Stimulated activated CD8-positive, alpha-beta memory T cell treated with anti-CD3 and anti-CD28 coated beads, Interleukin-12 subunit alpha, Interleukin-12 subunit beta, amount 100 ng/mL, for 4 hours (primary cell): ENCODE measurements at regions not wholly inside any gene's neighbourhood (a gene's known extent, or its start where the extent isn't known, plus 50 kb on each side); places are given as distances from the start of the nearest gene placed in this dataset.
"Not testable (repeated sequence)": the region's sequence is repeated elsewhere in the genome, so short reads cannot be mapped to it uniquely, and the experiment has no call there.

Experiments
- DNase-seq: peaks from one replicate; pipeline ENCODE4 v3.0.0-alpha.2; 2020; ENCODE audit warnings: low read depth

DNA sequence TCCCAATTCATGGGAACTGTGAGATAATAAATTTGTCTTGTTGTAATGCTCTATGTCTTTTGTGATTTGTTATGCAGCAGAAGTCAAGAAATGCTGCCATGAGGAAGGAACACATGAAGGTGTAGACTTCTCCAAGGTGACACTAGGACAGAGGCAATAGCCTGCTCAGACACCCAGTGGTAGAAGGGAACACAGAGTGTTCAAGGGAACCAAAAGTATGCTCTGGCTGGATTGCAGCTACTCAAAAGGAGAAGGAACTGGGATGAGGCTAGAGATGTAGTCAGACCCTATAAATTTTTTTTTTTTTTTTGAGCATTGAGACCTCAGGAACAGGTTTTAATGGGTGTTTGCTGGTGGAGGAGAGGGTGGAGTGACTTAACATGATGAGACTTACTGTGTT is 232.5 kb downstream of the PARP8 start:
- DNase-seq, result no peak

GRCh38 chr5:50900952-50901510 is 234.6 kb downstream of the PARP8 start:
- no peak for DNase-seq

DNA sequence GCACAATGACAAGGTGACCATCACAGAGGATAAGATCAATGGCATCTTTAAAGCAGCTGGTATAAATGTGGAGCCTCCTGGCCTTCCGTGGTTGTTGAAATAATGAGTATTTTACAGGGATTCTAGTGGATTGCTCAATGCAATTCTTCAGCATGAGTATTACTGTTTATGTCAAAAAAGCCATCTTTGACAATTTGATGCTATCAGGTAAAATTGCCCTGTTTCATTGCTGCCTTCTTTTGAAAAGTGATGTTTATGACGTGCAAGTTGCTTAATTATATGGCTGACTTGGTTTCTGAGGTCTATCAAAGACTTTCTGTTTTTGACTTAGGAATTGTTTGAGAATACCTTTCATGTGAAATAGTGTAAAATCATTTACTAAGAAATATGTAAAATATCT is 237.2 kb downstream of the PARP8 start:
- no peak for DNase-seq

DNA sequence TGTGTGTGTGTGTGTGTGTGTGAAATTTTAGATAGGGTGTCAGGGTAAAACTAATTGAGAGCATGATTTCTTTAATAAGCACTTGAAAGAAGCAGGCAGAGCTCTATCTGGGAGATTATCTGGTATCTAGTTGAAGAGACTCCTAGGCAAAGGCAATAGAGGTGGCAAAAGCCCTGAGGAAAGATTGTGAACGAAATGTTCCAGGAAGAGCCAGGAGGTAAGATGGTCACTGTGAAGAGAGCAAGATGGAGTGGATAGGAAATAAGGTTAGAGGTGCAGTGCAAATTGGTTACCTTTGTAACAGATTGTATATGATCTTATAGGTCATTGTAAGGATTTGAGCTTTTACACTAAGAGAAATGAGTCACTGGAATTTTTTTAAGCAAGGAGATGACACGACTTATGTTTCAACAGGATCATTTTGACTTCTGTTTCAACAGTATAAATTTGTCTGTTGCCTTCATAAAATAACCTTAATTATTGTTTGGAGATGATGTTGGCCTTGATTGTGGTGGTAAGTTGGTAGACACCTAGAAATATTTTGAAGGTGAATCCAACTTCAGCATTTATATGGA is 239.6 kb downstream of the PARP8 start:
- DNase-seq, result no peak

DNA sequence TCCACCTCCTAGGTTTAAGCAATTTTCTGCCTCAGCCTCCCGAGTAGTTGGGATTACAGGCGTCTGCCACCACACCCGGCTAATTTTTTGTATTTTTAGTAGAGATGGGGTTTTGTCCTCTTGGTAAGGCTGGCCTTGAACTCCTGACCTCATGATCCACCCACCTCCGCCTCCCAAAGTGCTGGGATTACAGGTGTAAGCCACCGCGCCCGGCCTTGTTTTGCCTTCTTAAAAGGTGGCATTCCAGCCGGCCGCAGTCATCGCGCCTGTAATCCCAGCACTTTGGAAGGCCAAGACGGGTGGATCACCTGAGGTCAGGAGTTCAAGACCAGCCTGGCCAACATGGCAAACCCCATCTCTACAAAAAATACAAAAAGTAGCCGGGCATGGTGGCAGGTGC is 253.7 kb downstream of the PARP8 start:
- DNase-seq, result not testable (repeated sequence)

DNA sequence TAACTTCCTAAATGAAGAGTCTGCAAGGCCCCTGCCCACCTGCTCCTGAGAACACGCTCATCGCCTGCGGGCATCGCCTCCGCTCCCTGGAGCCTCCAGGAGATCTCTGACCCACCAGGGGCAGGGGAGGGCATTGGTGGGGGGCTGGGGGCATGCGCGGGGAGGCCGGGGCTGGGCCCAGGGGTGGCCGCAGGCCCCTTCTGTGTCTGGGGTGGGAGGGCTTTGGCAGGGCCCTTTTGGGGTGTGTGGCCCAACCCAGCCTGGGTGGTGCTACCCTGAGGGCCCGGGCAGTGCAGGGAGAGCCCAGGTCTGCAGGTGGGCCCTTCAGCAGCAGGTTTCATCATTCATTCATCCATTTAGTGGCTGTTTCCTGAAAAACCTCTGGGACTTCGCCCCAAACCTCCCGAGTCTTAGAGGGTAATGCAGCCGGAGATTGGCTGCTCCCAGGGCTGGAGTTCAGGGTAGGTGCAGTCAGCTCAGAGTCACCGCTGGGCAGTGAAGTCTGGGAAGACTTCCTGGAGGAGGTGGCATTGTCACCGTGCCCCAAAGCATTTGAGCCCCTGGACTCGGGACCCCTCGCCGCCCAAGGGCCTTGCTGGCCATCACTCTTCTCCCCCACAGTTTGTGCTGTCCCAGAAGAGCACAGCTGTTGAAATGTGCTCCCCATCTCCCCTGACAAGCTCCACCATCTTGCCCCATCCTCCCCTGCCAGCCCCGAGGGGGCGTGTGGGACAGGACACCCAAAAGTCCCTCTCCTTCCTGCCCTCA is 255.1 kb downstream of the PARP8 start:
- no peak for DNase-seq

DNA sequence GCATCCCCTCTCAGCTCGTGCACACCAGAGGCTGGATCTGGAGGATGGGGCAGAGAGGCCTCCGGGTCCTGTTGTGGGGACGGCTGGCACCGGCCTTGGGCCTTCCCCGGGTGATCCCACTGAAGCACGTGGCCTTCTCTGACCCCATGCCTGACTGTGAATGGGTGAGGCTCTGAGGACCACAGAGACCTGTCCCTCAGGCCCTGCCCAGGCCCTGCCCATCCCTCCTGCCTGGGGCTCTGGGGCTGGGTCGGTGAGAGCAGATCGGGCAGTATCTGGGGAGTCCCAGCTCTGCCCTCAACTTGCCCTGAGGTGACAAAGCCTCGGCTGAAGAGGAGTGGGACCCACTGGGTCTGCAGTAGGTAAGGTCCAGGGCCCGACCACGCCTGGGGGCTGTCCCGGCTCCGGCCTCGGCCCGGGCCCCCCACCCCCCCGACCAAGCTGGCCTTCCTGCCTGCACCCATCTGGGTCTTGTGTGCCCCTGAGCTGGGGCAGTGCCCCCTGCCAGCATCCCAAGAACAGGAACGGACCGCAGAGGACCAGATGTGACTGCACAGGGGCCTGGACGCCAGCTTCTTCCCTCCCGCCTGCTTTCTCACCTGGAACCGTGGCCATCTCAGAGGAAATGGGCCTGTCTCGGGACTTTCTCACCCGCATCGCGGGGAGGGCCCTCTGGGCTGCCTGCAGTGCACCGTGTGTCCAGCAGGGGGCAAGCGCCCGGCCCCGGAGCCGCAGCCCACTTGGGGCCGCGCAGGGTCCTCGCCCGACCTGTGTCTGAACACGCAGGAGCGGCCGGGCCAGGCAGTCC is 255.9 kb downstream of the PARP8 start:
- DNase-seq, result not testable (repeated sequence)

DNA sequence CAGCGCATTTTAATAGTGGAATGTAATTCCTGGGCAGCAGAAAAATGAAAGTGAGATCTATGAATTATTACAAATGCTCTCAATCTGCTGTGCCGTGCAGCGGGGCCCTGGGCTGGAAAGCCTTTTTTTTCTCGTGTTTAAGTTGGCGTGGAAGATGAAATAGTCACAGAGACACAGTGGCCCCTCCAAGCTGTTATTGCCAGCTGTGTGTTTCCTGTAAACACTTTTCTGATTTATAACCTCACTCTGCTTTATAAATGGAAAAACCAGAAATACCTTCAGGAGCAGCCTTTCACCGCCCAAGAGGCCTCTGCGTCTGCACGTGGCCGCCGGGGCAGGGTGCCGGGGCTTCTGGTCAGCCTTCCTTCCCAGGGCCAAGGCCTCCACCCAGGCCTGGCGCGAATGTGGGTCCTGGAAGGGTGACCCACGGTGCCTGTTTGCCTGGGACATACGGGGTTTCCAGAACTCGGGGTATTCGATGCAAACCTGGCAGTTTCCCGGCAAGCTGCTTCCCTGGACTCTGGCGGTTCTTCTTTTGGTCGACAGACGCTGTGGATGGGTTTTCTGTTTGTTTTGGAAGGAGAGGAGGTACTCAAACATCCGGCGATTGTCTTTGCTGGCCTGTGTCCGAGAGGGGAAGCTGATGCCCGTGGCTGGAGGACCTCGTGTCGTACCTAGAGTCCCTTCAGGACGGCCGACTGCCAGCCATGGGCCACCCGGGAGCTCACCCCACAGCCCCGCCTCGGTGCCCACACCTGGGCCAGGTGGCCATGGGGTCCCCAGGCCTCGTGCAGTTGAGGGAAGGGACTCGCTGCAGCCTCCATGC is 256.7 kb downstream of the PARP8 start:
- no peak for DNase-seq

- no peak for DNase-seq
Observed at GRCh38 chr5:50923768-50924494, 257.5 kb downstream of the PARP8 start.

- DNase-seq, result no peak
Observed at GRCh38 chr5:50927953-50928352, 261.5 kb downstream of the PARP8 start.

DNA sequence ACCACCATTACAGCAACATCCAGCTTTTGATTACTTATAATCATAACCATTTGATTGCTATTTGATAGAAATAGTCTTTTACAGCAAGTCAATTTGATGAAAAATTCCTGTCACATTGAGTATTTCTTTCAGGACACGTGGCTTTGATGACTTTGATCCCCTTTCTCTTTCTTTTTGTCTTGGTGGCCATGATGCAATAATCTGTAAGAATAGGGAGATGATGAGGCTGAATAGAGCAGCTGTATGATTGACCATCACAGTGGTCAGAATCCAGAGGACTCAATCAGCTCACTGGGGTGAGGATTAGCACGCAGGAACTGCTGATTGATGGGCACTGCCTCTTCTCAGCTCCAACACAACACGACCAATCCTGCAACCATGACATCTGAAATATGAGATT is 262.7 kb downstream of the PARP8 start:
- no peak for DNase-seq

GRCh38 chr5:50934343-50934742 is 267.9 kb downstream of the PARP8 start:
- DNase-seq, result no peak

- no peak for DNase-seq
Observed at GRCh38 chr5:50945139-50945538, 278.7 kb downstream of the PARP8 start.

- DNase-seq, result no peak
Observed at GRCh38 chr5:50947906-50948683, 281.7 kb downstream of the PARP8 start.

DNA sequence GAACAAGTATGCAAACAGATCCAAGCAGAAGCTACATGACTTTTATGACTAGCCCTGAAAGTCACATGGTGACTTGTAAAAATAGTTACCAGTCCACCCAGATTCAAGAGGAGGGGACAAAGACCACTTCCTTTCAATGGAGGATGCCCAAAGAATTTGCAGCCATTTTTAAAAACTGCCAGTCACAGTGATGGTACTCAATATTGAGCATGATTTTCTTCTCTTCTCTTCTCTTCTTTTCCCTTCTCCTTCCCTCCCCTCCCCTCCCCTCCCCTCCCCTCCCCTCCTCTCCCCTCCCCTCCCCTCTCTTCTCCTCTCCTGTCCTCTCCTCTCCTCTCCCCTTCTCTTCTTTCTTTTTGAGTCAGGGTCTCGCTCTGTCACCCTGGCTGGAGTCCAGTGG is 286.9 kb downstream of the PARP8 start:
- DNase-seq, result no peak

DNA sequence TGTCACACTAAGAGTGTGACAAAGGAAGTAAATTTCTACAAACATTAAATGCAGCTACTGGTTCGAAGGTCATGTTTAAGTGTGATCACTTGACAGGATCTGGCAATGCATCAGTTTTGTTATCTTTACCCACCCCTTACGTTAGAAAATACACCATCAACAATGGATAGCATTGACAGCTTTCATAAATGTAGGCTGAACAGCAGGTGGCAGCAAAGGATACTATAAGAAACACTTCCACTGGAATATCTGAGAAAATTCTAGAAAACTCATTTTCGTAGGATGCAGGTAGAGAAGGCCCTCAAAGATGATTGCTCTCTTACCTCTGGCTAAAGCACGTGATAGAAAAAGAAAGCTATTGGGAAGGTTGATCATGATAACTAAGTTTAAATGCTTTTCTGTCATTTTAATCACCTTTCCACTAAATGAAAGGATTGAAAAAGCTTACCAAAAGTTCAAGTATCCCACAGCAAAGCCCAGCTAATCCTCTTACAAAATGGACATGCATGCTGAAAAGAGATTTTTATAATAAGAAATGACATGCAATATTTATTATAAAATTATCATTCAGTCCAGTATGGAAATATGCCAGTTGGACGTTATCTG is 292.5 kb downstream of the PARP8 start:
- DNase-seq, result no peak

- peak; percentile 17 for DNase-seq
Observed at GRCh38 chr5:50962934-50963872, 296.8 kb downstream of the PARP8 start.

DNA sequence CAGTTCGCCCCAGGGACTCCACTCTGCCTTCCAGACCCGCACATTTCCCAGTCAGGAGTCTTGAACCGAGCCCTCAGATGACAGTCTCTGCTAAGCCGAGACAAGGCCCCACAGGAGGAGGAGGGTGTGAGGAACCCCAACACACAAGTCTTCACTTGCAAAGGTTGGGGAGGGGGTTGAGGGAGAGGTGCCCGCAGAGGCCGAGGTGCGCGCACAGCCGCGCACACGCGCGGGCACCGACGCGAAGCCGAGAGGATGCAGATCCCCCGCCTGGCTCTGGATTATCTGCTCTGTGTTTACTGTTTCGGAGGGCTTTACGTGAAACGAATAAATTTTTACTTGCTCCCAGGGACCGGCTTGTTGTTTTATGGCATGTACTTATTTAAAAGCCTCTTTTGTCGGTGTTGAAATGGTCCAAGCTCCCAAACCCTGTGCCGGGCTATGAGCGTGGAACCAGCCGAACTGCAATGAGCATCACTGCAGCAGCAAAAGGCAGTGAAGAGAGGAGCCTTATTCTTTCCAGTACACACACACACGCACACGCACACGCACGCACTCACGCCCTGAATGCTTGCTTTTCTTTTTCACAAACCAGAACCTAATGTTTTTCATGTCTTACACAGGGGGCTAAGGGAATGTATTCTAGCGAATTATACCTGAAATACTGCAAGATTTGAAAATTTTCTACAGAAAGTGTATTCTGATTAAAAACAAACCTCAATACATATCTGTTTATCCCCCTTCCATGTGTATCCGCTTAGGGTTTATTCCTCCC is 297.7 kb downstream of the PARP8 start:
- DNase-seq, result no peak
